GM18517 (cell line): ENCODE measurements at regions not wholly inside any gene's neighbourhood (a gene's known extent, or its start where the extent isn't known, plus 50 kb on each side); places are given as distances from the start of the nearest gene placed in this dataset.
A peak's percentile ranks its signal among the peaks of the same experiment; 100 is the strongest.
"Not testable (repeated sequence)": the region's sequence is repeated elsewhere in the genome, so short reads cannot be mapped to it uniquely, and the experiment has no call there.

Source experiments
- ATAC-seq: cut with Tn5 transposase; IDR thresholded peaks from one replicate; pipeline ENCODE4 v1.9.1; 2021; ENCODE audit warnings: mild to moderate bottlenecking, moderate library complexity; ENCODE audit not compliant: unreplicated experiment

DNA sequence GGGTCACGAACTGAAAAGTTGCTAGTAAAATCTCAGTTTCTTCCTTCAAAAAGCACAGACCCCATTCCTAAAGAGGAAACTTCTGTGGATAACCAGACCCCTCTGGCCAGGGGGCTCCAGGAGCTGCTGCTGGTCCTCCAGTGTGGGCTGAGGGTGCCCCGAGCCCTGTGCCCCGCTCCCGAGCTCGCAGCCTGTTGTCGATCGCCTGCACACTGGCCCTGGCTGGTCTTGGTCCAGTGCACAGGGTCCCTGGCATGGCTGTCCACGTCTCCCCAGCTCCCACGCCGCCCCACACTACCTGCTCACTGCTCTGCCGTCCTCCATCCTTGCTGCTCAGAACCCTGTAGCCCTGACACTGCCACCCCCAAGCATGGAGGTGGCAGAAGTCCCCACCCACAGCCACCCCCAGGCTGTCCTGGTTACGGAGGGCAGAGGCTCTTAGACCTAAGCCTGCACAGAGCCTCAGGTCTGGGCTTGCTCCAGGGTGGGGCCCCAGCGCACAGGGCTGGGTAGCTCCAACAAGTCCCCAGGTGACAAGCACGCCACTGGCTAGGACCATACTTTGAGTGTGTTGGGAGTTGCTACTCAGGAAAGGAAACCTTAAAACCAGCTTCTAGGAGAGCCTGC lies 87.0 kb downstream of the PLXNA1 start:
- ATAC-seq: no peak

DNA sequence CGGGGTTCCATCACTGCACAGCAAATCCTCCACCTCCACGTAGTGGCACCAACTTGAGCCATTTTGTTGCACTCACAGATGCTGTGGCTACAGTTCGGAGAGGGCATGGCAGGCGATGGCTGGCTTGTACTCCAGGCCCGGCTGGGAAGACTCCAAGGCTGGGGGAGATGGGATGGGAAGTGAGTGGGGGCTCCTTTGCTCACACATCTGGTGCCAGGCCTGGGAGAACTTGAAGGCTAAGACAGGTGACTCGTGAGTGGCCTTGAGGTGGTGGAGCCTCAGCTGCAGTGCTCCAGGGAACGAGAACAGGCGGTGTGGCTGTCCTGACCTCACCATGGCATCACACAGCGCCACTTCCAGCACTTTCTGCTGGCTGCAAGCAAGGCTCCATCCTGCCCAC lies 87.9 kb downstream of the PLXNA1 start:
- ATAC-seq: no peak

DNA sequence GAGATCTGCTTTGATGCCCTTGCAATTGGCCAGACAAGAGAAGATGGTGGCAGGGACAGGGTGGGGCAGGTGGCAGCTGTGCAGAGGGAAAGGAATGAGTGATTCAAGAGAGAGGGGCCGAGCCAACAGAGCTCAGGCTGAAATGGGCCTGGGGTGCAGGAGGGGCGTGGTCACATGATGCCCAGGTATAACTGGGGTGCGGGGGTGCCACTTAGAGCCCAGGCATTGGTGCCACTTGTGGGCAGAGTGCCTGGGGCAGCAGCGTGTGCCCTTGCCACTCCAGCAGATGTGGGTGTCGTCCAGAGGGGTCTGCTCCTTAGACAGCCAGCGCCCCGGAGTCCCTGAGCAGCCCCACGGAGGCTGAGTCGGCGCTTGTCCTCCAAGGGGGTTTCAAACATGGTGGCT lies 88.7 kb downstream of the PLXNA1 start:
- ATAC-seq: no peak

DNA sequence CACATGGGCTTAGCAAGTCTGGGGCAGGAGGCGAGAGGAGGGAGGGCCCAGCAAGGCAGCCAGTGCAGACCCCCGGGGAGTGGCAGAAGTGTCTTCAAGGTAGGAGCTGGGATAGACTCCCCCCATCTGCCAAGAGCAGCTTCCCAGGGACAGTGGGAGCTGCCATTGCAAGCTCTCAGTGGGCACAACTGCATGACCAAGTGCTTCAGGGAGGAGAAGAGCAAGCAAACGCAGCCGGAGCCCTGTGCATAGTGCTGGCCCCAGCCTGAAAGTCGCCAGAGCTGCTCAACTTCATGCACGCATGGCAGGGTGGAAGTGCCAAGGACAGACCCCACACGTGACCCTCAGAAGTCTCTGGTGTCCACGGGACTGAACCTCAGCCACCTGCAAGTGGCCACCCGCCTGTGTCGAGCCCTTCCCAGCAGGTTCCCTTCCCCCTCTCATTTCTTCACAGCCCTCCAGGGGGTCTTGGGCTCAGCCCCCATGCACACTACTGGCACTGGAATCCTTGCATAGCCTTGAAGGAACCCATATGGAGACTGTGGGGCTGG lies 89.4 kb downstream of the PLXNA1 start:
- no peak for ATAC-seq

DNA sequence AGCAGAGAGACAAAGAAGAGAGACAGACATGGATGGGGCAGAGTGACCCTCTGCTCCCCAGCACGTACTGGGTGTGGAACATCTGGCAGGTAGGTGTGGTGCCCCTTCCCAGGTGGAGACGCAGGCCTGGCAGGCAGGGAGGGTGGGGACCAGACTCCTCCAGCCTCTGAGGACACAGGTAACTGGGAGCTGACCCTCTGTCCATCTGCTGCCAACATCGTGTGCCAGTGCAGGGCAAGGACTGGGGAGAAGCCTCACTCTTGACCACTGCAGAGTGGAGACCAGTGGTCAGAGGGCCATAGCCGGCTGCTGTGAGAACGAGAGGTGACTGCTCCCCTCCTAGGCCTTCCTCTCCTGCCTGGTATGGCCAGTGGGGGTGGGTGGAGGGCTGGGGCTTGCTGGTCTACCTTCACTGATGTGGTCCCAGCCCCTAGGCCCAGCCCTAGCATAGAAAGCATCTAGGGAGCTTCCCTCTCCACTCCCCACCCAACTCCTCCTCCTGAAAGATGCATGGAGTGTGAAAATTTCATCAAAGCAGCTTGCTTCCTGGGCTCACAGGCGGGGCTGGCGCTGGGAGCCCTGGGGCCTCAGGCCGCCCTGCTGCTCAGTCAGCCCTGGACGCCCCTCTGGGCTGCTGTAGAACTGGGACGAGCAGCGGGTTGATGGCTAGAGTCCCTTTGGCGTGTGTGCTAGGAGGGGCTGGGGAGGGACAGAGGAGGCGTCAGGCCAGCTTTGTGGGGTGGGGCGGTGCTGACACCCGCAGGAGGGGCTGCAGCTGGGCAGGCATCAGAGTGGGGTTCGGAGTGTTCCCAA lies 90.3 kb downstream of the PLXNA1 start:
- no peak for ATAC-seq

DNA sequence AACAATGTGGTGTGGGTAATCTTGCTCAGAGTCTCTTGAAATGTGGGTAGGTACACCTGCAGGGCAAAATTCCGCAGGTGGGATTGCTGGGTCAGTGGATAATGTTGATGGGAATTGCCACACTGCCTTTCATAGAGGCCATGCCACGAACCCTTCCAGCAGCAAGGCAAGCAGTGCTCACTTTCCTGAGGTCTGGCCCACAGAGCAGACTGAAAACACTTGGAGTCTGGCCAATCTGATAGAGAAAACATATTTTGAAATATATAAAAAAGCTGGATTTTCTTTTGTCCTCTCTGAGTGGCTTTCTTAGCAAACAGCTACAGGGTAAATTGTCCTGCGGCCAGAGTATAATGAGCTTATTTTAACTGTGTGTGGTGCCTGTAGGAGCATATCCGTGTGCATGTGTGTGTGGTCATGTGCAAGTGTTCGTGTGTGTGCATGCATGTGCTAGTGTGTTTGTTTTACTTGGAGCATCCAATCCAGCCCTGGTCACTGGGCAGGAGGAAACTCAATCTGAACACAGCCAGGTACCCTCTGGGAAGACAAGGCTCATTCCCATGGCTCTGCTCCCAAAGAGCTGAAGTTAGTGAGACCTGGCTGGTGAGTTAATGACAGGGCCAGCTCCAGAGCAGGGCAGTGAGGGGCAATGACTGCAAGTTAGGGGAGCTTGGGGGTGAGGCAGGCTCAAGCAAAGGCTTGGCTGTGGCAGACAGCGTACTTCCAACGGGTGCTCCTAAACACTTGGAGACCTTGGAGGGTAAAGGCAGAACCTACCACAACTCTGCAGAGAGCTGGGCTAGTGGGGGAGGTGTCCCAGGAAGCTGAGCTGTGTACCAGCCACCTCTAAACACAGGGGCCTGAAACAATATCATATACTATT lies 91.3 kb downstream of the PLXNA1 start:
- ATAC-seq: no peak

DNA sequence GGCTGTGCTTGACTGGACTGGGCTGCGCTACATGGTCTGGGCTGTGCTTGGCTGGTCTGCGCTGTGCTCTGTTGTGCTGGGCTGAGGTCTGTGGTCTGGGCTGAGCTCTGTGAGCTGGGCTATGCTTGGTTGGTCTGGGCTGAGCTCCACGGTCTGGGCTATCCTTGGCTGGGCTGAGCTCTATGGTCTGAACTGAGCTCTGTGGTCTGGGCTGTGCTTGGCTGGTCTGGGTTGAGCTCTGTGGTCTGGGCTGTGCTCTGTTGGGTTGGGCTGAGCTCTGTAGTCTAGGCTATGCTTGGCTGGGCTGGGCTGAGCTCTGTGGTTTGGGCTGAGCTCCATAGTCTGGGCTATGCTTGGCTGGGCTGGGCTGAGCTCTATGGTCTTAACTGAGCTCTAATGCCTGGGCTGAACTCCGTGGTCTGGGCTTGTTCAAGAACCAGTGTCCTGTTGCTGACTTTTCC lies 92.0 kb downstream of the PLXNA1 start:
- ATAC-seq: peak; percentile 84

DNA sequence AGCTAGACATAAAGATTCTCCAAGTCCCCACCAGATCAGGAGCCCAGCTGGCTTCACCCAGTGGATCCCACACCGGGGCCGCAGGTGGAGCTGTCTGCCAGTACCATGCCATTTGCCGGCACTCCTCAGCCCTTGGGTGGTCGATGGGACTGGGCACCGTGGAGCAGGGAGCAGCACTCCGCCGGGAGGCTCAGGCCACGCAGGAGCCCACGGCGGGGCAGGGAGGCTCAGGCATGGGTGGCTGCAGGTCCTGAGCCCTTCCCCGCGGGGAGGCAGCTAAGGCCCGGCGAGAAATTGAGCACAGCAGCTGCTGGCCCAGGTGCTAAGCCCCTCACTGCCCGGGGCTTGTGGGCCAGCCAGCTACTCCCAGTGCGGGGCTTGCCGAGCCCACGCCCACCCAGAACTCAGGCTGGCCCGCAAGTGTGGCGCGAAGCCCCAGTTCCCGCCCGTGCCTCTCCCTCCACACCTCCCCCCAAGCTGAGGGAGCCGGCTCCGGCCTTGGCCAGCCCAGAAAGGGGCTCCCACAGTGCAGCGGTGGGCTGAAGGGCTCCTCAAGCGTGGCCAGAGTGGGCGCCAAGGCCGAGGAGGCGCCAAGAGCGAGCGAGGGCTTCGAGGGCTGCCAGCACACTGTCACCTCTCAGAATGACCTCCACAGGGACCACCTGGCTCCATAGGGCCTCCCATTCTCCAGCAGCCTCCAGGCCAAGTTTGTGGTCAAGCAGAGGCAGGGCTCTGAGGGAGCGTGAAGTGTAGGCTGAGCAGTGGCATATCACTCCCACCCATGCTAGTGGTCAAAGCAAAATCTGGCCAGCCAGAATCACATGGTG lies 93.5 kb downstream of the PLXNA1 start:
- ATAC-seq: not testable (repeated sequence)

DNA sequence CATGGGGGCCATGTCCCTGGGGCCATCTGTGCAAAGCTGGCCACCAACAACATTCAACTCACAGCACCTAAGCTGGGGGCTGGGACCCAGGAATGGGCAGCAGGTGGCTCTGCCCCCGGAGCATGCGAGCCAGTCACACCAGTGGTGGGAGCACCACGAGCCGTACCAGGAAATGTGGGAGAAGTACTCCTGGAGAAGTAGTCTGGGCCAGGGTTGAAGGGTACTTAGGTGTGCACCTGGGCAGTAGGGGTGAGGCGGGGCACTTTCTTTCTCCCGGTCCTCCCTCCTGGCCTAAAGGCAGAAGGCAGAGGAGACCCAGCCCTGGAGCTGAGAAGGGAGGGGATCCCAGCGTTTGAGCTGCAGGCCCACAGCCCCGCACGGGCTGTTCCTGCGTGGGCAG lies 94.2 kb downstream of the PLXNA1 start:
- ATAC-seq: no peak

DNA sequence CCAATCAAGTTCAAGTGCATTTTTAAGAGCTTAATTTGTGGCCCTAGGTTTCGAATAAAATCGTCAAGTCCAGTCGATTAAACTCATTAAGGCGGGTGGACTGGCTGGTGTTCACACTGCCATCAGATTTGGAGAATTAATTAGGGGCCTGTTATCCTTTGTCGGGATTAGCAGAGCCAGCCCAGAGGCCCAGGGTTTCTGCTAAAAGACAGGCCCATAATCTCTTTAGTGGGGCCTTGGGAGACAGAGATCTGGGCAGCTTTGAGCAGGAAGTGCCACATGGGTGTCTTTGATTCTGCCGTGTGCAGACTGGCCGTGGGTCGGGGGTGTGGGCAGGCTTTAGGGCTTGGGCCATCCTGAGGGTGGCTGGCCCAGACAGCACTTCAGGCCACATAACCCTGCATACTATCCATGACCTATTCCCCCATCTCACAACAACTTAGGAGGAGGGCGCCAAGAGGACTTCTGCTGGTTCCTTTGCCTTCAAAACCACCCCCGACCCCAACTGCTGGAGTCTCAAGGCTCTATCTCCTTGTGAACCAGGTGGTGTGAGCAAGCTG lies 94.7 kb downstream of the PLXNA1 start:
- no peak for ATAC-seq

DNA sequence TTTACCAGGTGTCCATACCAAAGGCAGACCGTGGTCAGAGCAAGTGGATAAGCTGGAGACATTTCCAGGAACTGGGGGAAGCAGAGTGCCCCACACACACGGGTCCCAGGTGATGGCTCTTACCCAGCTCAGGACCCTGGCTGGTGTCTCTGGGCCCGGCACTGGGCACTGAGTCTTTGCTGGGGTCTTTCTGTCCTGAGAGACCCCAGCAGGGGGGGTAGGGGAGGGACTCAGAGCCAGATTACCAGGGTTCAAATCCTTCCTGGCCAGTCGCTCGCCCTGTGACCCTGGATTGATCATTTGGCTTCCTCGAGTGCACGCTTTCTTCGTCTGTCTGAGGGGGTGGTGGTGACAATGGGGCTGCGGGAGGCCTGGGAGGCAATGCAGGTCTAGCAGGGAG lies 95.7 kb downstream of the PLXNA1 start:
- ATAC-seq: no peak

DNA sequence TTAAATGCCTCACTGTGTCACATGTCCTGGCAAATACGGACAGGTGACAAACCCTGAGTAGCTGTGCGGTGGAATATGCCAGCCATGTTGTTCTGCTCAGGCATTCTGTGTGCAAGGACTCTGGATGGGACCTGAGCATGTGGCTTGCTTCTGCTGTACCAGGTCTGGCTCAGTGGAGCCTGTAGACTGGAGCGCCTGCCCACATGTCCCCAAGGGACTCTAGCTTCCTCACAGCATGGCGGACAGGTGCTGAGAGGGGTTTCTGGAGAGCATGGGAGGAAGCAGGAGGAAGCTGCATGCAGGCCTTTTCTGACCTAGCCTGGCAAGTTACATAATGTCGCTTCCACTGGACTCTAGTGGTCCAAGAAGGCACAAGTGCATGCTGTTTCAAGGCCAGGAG lies 96.3 kb downstream of the PLXNA1 start:
- no peak for ATAC-seq

DNA sequence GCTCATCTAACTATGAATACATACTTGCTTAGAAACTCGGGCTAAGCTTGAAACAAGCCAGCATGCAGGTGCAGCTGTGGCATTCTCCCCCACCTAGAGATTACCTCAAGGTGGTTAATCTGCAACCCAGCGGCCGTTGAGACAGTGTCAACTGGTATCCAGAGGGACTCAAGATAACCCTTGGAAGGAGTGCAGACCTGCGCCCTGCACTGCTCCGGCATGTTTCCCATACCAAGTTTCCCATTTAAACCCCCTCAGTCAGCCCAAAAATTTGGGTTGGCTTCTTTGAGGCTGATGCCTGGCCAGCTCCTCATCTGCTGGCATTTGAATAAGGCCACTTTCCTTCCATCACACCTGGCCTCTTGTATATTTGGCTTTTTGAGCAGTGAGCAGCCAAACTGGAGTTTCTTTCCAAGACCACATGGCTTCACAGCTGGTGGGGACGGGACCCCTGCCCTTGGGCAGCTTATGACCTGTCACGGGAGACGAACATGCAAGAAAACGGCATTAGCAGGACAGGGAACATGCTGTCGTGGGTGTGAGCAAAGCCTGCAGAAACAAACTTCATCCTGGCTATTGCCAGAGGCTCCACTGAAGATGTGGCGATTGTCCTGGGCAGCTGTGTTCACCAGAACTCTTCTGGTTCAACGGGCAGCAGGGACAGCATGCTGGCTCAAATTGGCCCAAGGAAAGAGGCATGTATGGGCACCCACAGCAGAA lies 98.2 kb downstream of the PLXNA1 start:
- no peak for ATAC-seq

DNA sequence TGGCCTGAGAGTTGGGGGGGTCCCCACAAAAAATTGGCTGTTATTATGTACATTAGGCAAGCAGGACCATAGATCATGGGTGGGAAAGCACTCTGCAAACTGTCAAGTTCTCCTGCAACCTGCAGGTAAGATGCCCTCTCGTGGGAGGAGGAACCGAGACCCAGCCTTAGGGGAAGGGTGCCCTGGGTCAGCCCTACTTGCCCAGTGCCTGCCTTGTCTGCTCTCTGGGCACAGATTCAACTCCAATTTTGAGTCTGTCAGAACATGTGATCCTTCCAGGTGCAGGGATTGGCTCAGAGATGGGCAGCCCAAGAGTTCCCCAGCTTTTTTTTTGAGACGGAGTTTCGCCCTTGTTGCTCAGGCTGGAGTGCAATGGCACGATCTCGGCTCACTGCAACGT lies 99.2 kb downstream of the PLXNA1 start:
- ATAC-seq: no peak

DNA sequence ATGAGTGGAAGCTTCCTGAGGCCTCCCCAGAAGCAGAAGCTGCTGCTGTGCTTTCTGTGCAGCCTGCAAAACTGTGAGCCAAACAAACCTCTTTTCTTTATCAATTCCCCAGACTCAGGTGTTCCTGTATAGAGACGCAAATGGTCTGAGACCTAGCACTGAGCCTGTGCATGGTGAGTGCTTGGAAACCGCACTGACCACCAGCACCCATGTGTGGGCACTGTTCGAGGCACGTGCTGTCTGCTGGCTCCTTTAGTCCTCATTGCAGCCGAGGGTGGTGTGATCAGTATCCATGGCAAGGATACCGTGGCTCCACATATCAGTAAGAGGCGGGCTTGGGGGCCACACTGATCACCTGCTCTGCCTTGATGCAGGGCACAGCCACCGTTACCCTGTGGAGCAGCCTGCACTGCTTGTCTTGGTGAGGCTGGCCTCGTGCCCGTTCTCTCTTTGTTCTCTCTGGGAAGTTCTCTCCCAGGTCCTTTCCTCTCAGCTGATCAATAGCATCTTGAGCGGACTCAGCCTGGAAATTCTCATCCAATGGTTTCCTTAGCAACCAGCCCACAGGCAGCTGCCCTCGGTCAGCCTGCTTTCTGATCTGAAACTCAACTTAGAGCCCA lies 101.0 kb downstream of the PLXNA1 start:
- no peak for ATAC-seq

DNA sequence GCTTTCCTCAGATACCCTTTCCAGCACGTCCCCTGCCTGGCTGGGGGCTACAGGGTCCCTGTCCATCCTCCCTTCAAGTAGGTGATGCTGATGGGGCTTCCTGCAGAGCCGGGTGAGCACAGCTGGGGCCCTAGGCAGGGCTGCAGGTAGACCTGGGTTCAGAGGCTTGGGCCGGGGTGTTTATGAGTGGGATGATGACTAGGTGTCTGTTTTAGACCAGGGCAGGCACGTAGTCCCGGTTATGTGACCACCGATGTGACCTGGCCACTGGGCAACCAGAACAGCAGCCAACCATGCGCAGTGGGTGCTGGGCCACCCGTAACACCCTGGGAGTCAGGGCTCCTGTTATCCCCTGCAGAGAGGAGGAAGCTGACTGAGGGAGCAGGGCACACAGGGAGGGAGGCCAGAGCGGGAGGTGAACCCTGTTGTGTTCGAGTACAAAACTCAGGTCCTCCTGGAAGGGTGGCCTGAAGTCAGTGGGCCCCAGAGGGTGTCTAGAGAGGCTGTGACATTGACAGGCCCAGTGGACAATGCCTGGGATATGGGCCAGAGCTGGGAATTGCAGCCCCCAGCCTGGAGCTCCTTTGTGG lies 101.6 kb downstream of the PLXNA1 start:
- no peak for ATAC-seq

DNA sequence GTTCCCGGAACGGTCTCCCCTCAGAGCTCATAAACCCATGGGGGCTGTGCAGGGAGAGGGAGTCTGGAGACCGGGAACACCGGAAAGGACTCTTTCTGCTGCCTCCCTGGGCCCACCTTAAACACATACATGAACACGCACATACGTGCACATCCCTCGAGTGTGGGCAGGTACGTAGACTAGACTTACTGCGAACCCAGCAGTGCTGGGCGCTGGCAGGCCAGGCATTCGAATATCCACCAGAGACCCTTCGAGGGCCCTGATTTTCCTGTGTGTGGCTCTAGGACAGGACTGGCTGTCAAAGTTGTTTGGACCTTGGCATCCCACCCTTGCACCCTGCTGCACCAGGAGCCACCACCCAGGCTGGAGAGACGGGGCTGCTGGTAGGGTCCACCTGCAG lies 102.7 kb downstream of the PLXNA1 start:
- ATAC-seq: no peak

DNA sequence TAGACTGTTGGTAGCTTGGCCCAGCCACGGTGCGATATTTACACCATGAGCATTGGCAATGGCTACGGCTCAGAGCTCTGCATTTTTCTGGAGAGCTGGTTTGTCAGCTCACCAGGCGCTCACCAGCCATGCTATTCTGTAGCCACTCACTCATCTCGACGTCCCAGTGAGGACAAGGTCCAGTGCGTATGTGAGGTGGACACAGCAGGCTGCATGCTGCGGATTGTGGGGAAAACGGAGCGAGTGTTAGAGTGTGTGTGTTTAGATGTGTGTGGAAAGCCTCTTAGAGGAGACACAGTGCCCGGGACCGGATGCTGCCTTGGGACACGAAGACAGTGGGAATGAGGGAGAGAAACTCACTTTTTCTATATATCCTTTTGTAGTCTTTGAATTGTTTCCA lies 103.7 kb downstream of the PLXNA1 start:
- not testable (repeated sequence) for ATAC-seq

DNA sequence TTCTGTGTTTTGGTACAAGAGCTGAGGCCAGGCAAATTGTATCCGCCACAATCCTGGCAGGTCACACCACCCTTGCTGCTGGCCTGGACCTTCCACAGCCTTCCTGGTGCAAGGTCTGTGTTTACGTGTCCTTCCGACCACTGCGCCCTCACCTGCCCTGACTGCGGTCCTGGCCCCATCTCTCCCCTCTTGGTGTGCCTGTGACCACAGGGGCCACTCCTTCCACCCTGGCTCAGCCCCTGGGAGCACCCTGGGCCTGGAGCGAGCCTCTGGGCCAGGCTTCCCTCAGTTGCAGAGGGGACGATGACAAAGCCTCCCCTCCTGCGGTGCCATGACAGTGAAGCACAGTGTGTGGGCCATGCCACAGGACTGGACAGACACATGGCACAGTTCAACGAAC lies 104.5 kb downstream of the PLXNA1 start:
- no peak for ATAC-seq
